Ramos (cell line): ENCODE measurements at regions not wholly inside any gene's neighbourhood (a gene's known extent, or its start where the extent isn't known, plus 50 kb on each side); places are given as distances from the start of the nearest gene placed in this dataset.

Experiments used
- in situ Hi-C: fragments of 300-500 bp; cut with MboI; formaldehyde crosslinking; loops from one replicate; pipeline ENCODE4 v1.14.3; 2022; ENCODE audit warnings: low sequenced_read_pairs; ENCODE audit not compliant: unreplicated experiment

GRCh38 chr5:68641211-68641610 lies 425.7 kb downstream of the PIK3R1 start:
- in situ Hi-C loops: no loop called here

DNA sequence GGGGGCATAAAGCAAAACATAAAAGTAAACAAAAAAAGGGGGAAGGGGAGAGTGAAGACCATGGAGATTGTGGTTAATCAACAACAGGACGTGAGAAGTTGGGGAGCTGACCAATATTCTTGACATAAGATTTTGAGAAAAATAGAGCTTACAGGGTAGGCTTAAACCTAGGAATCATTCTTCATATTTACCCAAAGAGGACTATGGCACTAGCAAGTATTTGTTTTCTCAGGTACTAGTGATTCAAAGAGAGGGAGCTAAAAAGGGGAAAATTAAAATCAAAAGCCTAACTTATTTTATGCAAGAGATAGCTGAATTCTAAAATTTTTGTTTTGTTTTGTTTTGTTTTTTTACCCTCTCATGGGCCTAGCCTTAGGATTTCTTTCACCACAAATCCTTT lies 427.5 kb downstream of the PIK3R1 start:
- in situ Hi-C loops: no loop called here

DNA sequence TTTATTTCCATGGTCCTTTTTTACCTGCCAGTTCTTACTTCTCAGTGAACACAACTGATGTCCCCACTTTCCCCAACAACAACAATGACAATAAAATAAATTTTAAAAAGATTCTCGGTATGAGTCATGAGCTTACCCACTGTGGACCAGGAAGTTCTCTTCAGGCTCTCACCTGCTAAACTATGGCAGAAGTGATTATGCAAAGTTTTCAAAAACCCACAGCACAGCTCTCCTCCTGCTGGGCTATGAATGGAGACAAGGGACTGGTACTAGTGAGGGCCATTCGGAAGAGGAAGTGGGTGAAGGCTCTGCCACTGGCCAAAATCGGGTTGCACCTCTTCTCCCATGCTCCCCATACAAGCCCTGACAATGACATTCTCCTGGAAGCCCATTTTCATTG lies 429.4 kb downstream of the PIK3R1 start:
- in situ Hi-C loops: no loop called here

GRCh38 chr5:68646144-68646543 lies 430.6 kb downstream of the PIK3R1 start:
- in situ Hi-C loops: no loop called here

- in situ Hi-C loops: no loop called here
Observed at GRCh38 chr5:68647743-68648142, 432.2 kb downstream of the PIK3R1 start.

GRCh38 chr5:68648944-68649857 lies 433.6 kb downstream of the PIK3R1 start:
- in situ Hi-C loops: no loop called here

GRCh38 chr5:68652534-68652965 lies 437.0 kb downstream of the PIK3R1 start:
- in situ Hi-C loops: no loop called here

- in situ Hi-C loops: no loop called here
Observed at GRCh38 chr5:68653471-68653870, 437.9 kb downstream of the PIK3R1 start.

DNA sequence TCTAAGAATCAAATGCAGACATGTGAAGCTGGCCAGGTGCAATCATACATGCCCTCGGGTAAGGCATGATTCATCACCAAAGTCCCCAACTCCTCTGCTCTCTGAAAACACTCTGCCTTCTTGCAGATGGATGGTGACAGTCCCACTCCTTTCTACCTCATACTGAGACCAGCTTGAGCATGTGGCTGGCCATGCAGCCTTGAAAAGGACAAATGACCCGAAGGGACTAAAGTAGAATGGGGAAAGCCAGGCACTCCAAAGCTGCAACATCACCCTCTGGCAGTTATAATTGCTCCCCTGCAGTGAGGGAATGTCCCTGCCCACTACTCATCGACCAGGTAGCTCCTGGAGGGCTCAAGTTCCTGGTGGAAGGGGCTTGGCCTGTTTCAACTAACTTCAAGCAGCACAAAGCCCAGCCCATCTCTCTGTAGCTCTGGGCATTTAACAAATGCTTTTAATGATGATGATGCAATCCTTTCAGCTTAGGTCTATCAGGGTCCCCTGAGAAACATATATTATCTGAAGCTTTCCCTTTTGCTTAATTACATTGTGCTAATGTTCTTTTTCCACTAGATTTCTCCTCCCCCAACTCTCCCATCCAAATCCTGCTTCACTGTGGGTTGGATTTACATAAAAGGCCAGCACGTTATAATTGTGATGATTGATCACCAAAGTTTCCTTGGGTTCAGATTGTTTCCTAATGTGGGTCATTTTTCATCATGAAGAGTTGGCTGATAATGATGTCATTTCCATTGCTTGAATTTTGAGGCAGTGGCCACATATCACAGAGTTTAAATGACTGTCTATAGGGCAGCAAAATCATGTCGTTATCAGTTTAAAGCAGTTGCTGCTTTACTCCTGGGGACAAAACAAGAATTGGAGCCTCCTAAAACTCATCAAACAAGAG lies 436.5 kb upstream of the SLC30A5 start:
- in situ Hi-C loops: no loop called here

DNA sequence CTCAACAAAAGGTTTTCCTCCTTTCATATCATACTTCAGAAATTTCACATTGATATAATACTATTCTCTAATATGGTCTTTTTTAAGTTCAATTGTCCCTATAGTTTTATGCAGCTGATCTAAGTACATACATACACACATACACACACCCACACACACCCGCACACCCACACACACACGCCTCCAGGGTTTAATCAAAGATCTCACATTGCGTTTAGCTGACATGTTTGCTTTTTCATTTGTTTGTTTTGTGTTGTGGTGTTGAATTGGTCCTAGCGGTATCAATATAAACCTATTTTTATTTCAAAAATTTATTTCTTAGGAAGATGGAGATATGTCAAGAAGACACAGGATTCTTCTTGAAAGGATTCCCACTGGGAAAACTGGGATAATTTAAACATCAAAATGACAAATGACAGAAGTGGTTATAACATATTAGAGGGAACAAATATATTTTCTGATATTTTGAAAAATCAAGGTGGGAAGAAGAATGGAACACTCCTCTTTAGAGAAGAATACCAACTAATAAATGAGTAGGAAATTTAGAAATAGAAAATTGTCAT lies 434.9 kb upstream of the SLC30A5 start:
- in situ Hi-C loops: no loop called here

- in situ Hi-C loops: no loop called here
Observed at GRCh38 chr5:68659881-68660280, 433.9 kb upstream of the SLC30A5 start.

DNA sequence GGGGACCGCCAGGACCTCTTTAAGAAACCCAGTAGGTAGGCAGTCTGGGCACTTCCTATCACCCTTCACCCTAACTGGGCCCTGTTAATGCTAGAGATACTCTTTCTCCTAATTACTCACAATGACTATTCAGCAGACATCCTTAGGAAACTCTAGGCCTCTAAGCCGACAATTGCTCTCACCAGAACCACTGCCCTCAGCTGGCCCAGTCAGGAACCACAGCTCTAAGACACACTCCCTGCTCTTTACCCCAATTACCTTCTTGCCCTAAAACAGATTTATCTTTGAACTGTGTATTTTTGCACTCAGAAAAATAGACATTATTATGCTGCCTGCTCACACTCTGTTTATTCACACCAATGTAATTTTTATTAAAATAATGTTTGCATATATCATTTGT lies 432.6 kb upstream of the SLC30A5 start:
- in situ Hi-C loops: no loop called here

GRCh38 chr5:68662804-68663307 lies 431.0 kb upstream of the SLC30A5 start:
- in situ Hi-C loops: no loop called here

- in situ Hi-C loops: no loop called here
Observed at GRCh38 chr5:68669864-68670575, 423.8 kb upstream of the SLC30A5 start.

- in situ Hi-C loops: no loop called here
Observed at GRCh38 chr5:68673106-68673822, 420.6 kb upstream of the SLC30A5 start.

- in situ Hi-C loops: no loop called here
Observed at GRCh38 chr5:68673823-68674180, 420.0 kb upstream of the SLC30A5 start.

DNA sequence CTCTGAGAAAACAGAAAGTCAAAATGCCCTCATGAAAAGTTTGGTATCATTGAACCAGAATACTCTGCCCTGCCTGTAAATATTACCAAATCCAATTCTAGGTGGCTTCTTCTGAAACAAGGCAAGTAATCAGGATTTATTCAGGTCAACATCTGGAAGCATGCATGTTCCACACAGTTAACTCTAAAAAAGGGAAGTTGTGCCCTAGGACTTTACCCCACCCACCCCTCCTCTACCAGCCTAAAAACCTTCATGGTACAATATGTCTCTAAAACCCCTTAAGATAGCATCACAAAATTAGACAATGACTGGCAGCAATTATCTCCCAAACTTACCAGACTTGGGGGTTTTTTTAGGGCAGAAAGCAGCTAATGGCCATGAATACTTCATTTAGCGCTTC lies 414.8 kb upstream of the SLC30A5 start:
- in situ Hi-C loops: no loop called here

- in situ Hi-C loops: no loop called here
Observed at GRCh38 chr5:68680366-68680765, 413.4 kb upstream of the SLC30A5 start.

- in situ Hi-C loops: no loop called here
Observed at GRCh38 chr5:68681929-68682328, 411.9 kb upstream of the SLC30A5 start.
